Stomach (tissue), 8 donors: ENCODE measurements at regions not wholly inside any gene's neighbourhood (a gene's known extent, or its start where the extent isn't known, plus 50 kb on each side); places are given as distances from the start of the nearest gene placed in this dataset.

Source experiments
- DNase-seq, 2 donors: peaks; one replicate each; pipeline versions ENCODE4 v3.0.0 to v3.0.0-alpha.2; 2013 to 2019
- H3K27ac ChIP-seq, 5 donors: fragments of 200-600 bp in 4 of 5; sonication (generic) in 4 of 5; one replicate each; pipeline ENCODE4 v1.5.1; 2013 to 2019; ENCODE audit warnings: mild to moderate bottlenecking in 1 of 5, moderate library complexity in 1 of 5
- H3K27me3 ChIP-seq, 3 donors: fragments of 200-600 bp; sonication (generic); one replicate each; pipeline ENCODE4 v1.5.1; 2017 to 2019; ENCODE audit warnings: mixed run types in 1 of 3
- H3K36me3 ChIP-seq, 4 donors: fragments of 200-600 bp; sonication (generic); 1 replicate in 3 of 4; 2 replicates in 1 of 4; pipeline ENCODE4 v1.5.1; 2016 to 2019
- H3K4me1 ChIP-seq, 4 donors: fragments of 200-600 bp; sonication (generic); one replicate each; pipeline ENCODE4 v1.5.1; 2016 to 2019
- H3K4me3 ChIP-seq, 4 donors: fragments of 200-600 bp; sonication (generic) in 3 of 4; one replicate each; pipeline ENCODE4 v1.5.1; 2016 to 2019; ENCODE audit warnings: mild to moderate bottlenecking in 1 of 4
- H3K9me3 ChIP-seq, 4 donors: fragments of 200-600 bp; sonication (generic); one replicate each; pipeline ENCODE4 v1.5.1; 2016 to 2019
- EP300 ChIP-seq: sonication (generic); formaldehyde crosslinking; IDR thresholded peaks from one replicate; pipeline ENCODE4 v1.6.1; 2017; ENCODE audit warnings: antibody characterized with exemption
- POLR2A ChIP-seq, 4 donors: fragments of 450-650 bp; IDR thresholded peaks; one replicate each; pipeline ENCODE4 v1.6.1; 2016; ENCODE audit warnings: antibody characterized with exemption in 4 of 4, control low read depth in 2 of 4, mild to moderate bottlenecking in 1 of 4, moderate library complexity in 1 of 4
- POLR2AphosphoS5 ChIP-seq, 3 donors: sonication (generic); formaldehyde crosslinking; IDR thresholded peaks; one replicate each; pipeline ENCODE4 v1.6.1; 2016; ENCODE audit warnings: antibody characterized with exemption in 3 of 3
- WGBS, 5 donors: extraction: QIAGEN DNeasy Blood & Tissue Kit in 3 of 5; methylation state at CpG; one replicate each; pipeline versions ENCODE4 v1.1.5 to v1.1.7; 2013 to 2018; 5-methylcytosine and 5-hydroxymethylcytosine counted together
- intact Hi-C: fragments of 100-400 bp; cut with DNase I; formaldehyde crosslinking; loops from one replicate; pipeline ENCODE4 v1.15.1; 2023; ENCODE audit warnings: low total_unique reads
- TF ChIP-seq, protein P1 (sequence below), 7 experiments: fragments of 450-650 bp in 4 of 7; fragments of 200-600 bp in 3 of 7; sonication (generic) in 3 of 7; IDR thresholded peaks; one replicate each; pipeline ENCODE4 v1.5.1; 2016 to 2019; ENCODE audit warnings: antibody characterized with exemption in 7 of 7, control low read depth in 2 of 7, mild to moderate bottlenecking in 1 of 7
- donor health status: healthy with polysubstance abuse.
- donor health status: Bipolar disorder and iron deficiency.
- donor health status: healthy.

DNA sequence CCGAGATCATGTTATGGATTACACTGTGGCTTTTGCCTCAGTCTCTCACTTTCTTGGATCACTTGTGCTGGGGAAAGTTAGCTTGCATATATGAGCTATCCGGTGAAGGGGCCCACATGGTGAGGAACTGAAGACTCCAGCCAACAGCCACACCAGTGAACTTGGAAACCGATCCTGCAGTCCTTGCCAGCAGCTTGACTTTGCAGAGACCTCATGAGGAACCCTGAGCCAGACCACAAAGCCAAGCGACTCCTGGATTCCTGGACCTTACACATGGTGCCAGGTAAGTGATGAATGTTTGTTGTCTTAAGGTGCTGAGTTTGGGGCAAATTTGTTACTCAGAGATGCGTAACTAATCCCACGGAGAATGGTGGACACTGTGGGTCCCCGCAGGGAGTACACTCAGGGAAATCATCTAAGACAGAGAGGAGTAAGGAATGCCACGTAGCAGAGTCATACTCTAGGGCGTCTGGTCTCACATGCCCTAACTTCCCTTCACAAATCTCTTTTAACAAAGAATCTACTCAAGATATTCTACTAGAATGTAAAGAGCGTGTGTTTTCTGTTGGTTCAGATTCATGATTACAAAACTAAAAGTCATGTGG, 76.5 kb upstream of the PJA2 start:
- TF ChIP-seq, protein P1, sequence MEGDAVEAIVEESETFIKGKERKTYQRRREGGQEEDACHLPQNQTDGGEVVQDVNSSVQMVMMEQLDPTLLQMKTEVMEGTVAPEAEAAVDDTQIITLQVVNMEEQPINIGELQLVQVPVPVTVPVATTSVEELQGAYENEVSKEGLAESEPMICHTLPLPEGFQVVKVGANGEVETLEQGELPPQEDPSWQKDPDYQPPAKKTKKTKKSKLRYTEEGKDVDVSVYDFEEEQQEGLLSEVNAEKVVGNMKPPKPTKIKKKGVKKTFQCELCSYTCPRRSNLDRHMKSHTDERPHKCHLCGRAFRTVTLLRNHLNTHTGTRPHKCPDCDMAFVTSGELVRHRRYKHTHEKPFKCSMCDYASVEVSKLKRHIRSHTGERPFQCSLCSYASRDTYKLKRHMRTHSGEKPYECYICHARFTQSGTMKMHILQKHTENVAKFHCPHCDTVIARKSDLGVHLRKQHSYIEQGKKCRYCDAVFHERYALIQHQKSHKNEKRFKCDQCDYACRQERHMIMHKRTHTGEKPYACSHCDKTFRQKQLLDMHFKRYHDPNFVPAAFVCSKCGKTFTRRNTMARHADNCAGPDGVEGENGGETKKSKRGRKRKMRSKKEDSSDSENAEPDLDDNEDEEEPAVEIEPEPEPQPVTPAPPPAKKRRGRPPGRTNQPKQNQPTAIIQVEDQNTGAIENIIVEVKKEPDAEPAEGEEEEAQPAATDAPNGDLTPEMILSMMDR (IDR thresholded peaks at IDR 0.05): no peak
- no peak for TF ChIP-seq POLR2A (IDR thresholded peaks at IDR 0.05)
- TF ChIP-seq EP300: no peak
- no peak for TF ChIP-seq POLR2AphosphoS5 (IDR thresholded peaks at IDR 0.05)
- intact Hi-C loops: no loop called here
- Histone ChIP-seq H3K36me3 (no peaks in the 10 kb centered on the region), H3K27me3 (no peaks in the 10 kb centered on the region), H3K4me3 (no peak overlapping the region), H3K4me1 (peaks cover 11 to 39% (median 31%) of the 10 kb centered on the region in 4 donors), H3K9me3 (no peaks in the 10 kb centered on the region), H3K27ac (no peak overlapping the region)
- 75 to 81% (median 79%) methylated on average over 10 of the region's 10 CpGs for WGBS, 5 donors
- no peak for DNase-seq

DNA sequence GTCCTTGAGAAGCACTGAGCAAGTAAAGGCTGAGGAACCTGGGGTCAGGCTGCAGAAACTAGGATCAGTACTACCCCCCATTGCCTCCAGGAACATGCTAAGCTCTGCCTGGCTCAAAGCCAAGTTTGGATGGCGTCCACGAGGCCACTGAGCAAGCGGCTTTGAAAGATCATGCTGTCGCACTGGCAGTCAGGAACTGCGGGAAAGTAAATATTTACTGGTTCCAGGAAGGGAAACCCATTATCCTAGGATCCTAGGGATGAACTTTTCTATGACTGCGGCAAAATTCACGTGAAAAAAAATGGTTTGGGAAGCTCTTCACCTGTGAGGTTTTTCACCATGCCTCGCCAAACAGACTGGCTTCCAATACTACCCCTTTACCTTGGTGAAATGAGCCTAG, 75.3 kb upstream of the PJA2 start:
- intact Hi-C loops: no loop called here
- Histone ChIP-seq H3K4me1 (peaks cover 11 to 39% (median 31%) of the 10 kb centered on the region in 4 donors), H3K4me3 (no peak overlapping the region), H3K27ac (no peak overlapping the region), H3K9me3 (no peaks in the 10 kb centered on the region), H3K27me3 (no peaks in the 10 kb centered on the region), H3K36me3 (no peaks in the 10 kb centered on the region)
- peak; percentile 23 to 78 (median 26) for TF ChIP-seq POLR2AphosphoS5 (IDR thresholded peaks at IDR 0.05)
- TF ChIP-seq, protein P1 (IDR thresholded peaks at IDR 0.05): no peak
- 10 to 20% (median 16%) methylated on average over 8 of the region's 8 CpGs for WGBS, 5 donors
- DNase-seq: peak; percentile 82 to 91

- WGBS, 5 donors: 10 to 25% (median 16%) methylated on average over 3 of the region's 3 CpGs
- peaks cover 11 to 39% (median 31%) of the 10 kb centered on the region in 4 donors for H3K4me1 ChIP-seq
- H3K36me3 ChIP-seq: no peaks in the 10 kb centered on the region
Measured at GRCh38 chr5:109484597-109484996, 74.8 kb upstream of the PJA2 start.

GRCh38 chr5:109483395-109483971, 73.7 kb upstream of the PJA2 start:
- intact Hi-C loops: no loop called here
- H3K27ac ChIP-seq: no peak overlapping the region
- H3K9me3 ChIP-seq: no peaks in the 10 kb centered on the region
- DNase-seq: no peak
- no peaks in the 10 kb centered on the region for H3K36me3 ChIP-seq
- H3K4me3 ChIP-seq: no peak overlapping the region
- no peaks in the 10 kb centered on the region for H3K27me3 ChIP-seq
- peaks cover 11 to 39% (median 31%) of the 10 kb centered on the region in 4 donors for H3K4me1 ChIP-seq
- WGBS, 5 donors: 27 to 41% (median 37%) methylated on average over 2 of the region's 2 CpGs
- TF ChIP-seq POLR2AphosphoS5 (IDR thresholded peaks at IDR 0.05) (no peak), EP300 (no peak)
- TF ChIP-seq, protein P1 (IDR thresholded peaks at IDR 0.05): no peak

More at GRCh38 chr5:109484597-109484996, 74.8 kb upstream of the PJA2 start:
- no peaks in the 10 kb centered on the region for H3K27me3 ChIP-seq
- no peak overlapping the region for H3K4me3 ChIP-seq
- no peak for DNase-seq
- H3K27ac ChIP-seq: no peak overlapping the region
- no peaks in the 10 kb centered on the region for H3K9me3 ChIP-seq
- TF ChIP-seq POLR2AphosphoS5 (IDR thresholded peaks at IDR 0.05) (no peak), POLR2A (IDR thresholded peaks at IDR 0.05) (no peak), EP300 (no peak)
- TF ChIP-seq, protein P1 (IDR thresholded peaks at IDR 0.05): no peak
- intact Hi-C loops: no loop called here
